Progenitor cell of endocrine pancreas (in vitro differentiated cells): ENCODE measurements at regions not wholly inside any gene's neighbourhood (a gene's known extent, or its start where the extent isn't known, plus 50 kb on each side); places are given as distances from the start of the nearest gene placed in this dataset.

Experiments used
- DNase-seq: peaks from one replicate; pipeline ENCODE4 v3.0.0; 2021; ENCODE audit warnings: low spot score; ENCODE audit not compliant: unreplicated experiment
- H3K27ac Mint-ChIP-seq: 2 replicates; pipeline ENCODE4 v1.8.0; 2021; ENCODE audit warnings: mild to moderate bottlenecking, moderate library complexity, mixed read lengths
- H3K27me3 Mint-ChIP-seq: 2 replicates; pipeline ENCODE4 v1.8.0; 2021; ENCODE audit warnings: mixed read lengths
- H3K36me3 Mint-ChIP-seq: 2 replicates; pipeline ENCODE4 v1.8.0; 2022; ENCODE audit warnings: mixed read lengths; ENCODE audit not compliant: insufficient read depth
- H3K4me1 Mint-ChIP-seq: 2 replicates; pipeline ENCODE4 v1.8.0; 2021; ENCODE audit warnings: low read depth, mixed read lengths
- H3K4me3 Mint-ChIP-seq: 2 replicates; pipeline ENCODE4 v1.8.0; 2021; ENCODE audit warnings: low read depth, mild to moderate bottlenecking, moderate library complexity, mixed read lengths
- H3K9me3 Mint-ChIP-seq: 2 replicates; pipeline ENCODE4 v1.8.0; 2021; ENCODE audit warnings: low read depth, mixed read lengths
- CTCF ChIP-seq: fragments of 200-600 bp; sonication (generic); IDR thresholded peaks from one replicate; pipeline ENCODE4 v1.5.0; 2021; ENCODE audit warnings: antibody characterized with exemption, mild to moderate bottlenecking; ENCODE audit not compliant: unreplicated experiment

GRCh38 chr6:1039191-1039590, 272.7 kb upstream of the FOXQ1 start:
- no peak for TF ChIP-seq CTCF
- peaks cover 14% of the 10 kb centered on the region for H3K4me1 Mint-ChIP-seq
- DNase-seq = no peak
- no peaks in the 10 kb centered on the region for H3K36me3 Mint-ChIP-seq
- H3K4me3 Mint-ChIP-seq = no peak overlapping the region
- peaks cover 4% of the 10 kb centered on the region for H3K27me3 Mint-ChIP-seq
- H3K9me3 Mint-ChIP-seq = no peaks in the 10 kb centered on the region
- no peak overlapping the region for H3K27ac Mint-ChIP-seq

GRCh38 chr6:1037430-1038202, 274.3 kb upstream of the FOXQ1 start:
- peaks cover 4% of the 10 kb centered on the region for H3K9me3 Mint-ChIP-seq
- H3K4me3 Mint-ChIP-seq = no peak overlapping the region
- TF ChIP-seq CTCF = no peak
- no peak for DNase-seq
- H3K4me1 Mint-ChIP-seq = peaks cover 14% of the 10 kb centered on the region
- H3K27ac Mint-ChIP-seq = no peak overlapping the region
- H3K27me3 Mint-ChIP-seq = peaks cover 4% of the 10 kb centered on the region
- no peaks in the 10 kb centered on the region for H3K36me3 Mint-ChIP-seq

- Mint-ChIP-seq H3K36me3 (no peaks in the 10 kb centered on the region), H3K4me3 (no peak overlapping the region), H3K4me1 (peaks cover 14% of the 10 kb centered on the region), H3K27ac (no peak overlapping the region), H3K27me3 (peaks cover 7% of the 10 kb centered on the region), H3K9me3 (peaks cover 10% of the 10 kb centered on the region)
- TF ChIP-seq CTCF = no peak
- no peak for DNase-seq
Observed at GRCh38 chr6:1035401-1035800, 276.5 kb upstream of the FOXQ1 start.

GRCh38 chr6:1031720-1032119, 280.2 kb upstream of the FOXQ1 start:
- H3K4me1 Mint-ChIP-seq = peaks cover under 1% of the 10 kb centered on the region
- no peak for DNase-seq
- H3K36me3 Mint-ChIP-seq = no peaks in the 10 kb centered on the region
- TF ChIP-seq CTCF = no peak
- peaks cover 9% of the 10 kb centered on the region for H3K27me3 Mint-ChIP-seq
- no peak overlapping the region for H3K4me3 Mint-ChIP-seq
- no peak overlapping the region for H3K27ac Mint-ChIP-seq
- peaks cover 12% of the 10 kb centered on the region for H3K9me3 Mint-ChIP-seq

GRCh38 chr6:1029141-1029540, 282.8 kb upstream of the FOXQ1 start:
- no peaks in the 10 kb centered on the region for H3K36me3 Mint-ChIP-seq
- no peak for DNase-seq
- no peak for TF ChIP-seq CTCF
- H3K9me3 Mint-ChIP-seq = peaks cover 12% of the 10 kb centered on the region
- H3K27ac Mint-ChIP-seq = no peak overlapping the region
- no peak overlapping the region for H3K4me3 Mint-ChIP-seq
- peaks cover 22% of the 10 kb centered on the region for H3K27me3 Mint-ChIP-seq
- no peaks in the 10 kb centered on the region for H3K4me1 Mint-ChIP-seq
